GM23248 (cell line): ENCODE measurements at regions not wholly inside any gene's neighbourhood (a gene's known extent, or its start where the extent isn't known, plus 50 kb on each side); places are given as distances from the start of the nearest gene placed in this dataset.

Source experiments
- DNase-seq: peaks from one replicate; pipeline ENCODE4 v3.0.0-alpha.2; 2015
- H2AFZ ChIP-seq: fragments of 200-600 bp; sonication (generic); 2 replicates; pipeline ENCODE4 v1.6.1; 2016; ENCODE audit warnings: antibody characterized with exemption
- H3F3A ChIP-seq: fragments of 200-600 bp; sonication (generic); 2 replicates; pipeline ENCODE4 v1.6.1; 2016; ENCODE audit warnings: mild to moderate bottlenecking, antibody characterized with exemption, mixed run types; ENCODE audit not compliant: insufficient read depth
- H3K27ac ChIP-seq: fragments of 200-600 bp; sonication (generic); 2 replicates; pipeline ENCODE4 v1.5.1; 2016; ENCODE audit warnings: mild to moderate bottlenecking
- H3K27me3 ChIP-seq: fragments of 200-600 bp; sonication (generic); replicated peaks from 2 replicates; pipeline ENCODE4 v1.6.1; 2016; ENCODE audit warnings: mild to moderate bottlenecking; ENCODE audit not compliant: insufficient read depth
- H3K36me3 ChIP-seq: fragments of 200-600 bp; sonication (generic); 2 replicates; pipeline ENCODE4 v1.6.1; 2016; ENCODE audit warnings: low read depth, mild to moderate bottlenecking
- H3K4me1 ChIP-seq: fragments of 200-600 bp; sonication (generic); 2 replicates; pipeline ENCODE4 v1.6.1; 2016; ENCODE audit warnings: mild to moderate bottlenecking; ENCODE audit not compliant: insufficient read depth
- H3K4me2 ChIP-seq: fragments of 200-600 bp; sonication (generic); one replicate; pipeline ENCODE4 v1.6.1; 2016; ENCODE audit warnings: mild to moderate bottlenecking; ENCODE audit not compliant: unreplicated experiment
- H3K4me3 ChIP-seq: fragments of 200-600 bp; sonication (generic); 2 replicates; pipeline ENCODE4 v1.5.1; 2016; ENCODE audit warnings: mild to moderate bottlenecking
- H3K79me2 ChIP-seq: fragments of 200-600 bp; sonication (generic); 2 replicates; pipeline ENCODE4 v1.6.1; 2016; ENCODE audit warnings: mild to moderate bottlenecking; ENCODE audit not compliant: insufficient read depth
- H3K9ac ChIP-seq: fragments of 200-600 bp; sonication (generic); 2 replicates; pipeline ENCODE4 v1.6.1; 2016; ENCODE audit warnings: mild to moderate bottlenecking
- H3K9me2 ChIP-seq: fragments of 200-600 bp; sonication (generic); 2 replicates; pipeline ENCODE4 v1.6.1; 2016; ENCODE audit warnings: mixed run types, mild to moderate bottlenecking, moderate library complexity; ENCODE audit not compliant: insufficient read depth
- H3K9me3 ChIP-seq: fragments of 200-600 bp; sonication (generic); one replicate; pipeline ENCODE4 v1.6.1; 2017; ENCODE audit warnings: low read depth
- H4K20me1 ChIP-seq: fragments of 200-600 bp; sonication (generic); 2 replicates; pipeline ENCODE4 v1.6.0; 2016; ENCODE audit not compliant: insufficient read depth
- EZH2 ChIP-seq: fragments of 200-600 bp; sonication (generic); IDR thresholded peaks from 2 replicates; pipeline ENCODE4 v1.6.1; 2018; ENCODE audit warnings: antibody characterized with exemption, mild to moderate bottlenecking; ENCODE audit not compliant: insufficient read depth, poor library complexity, severe bottlenecking
- EZH2phosphoT487 ChIP-seq: fragments of 200-600 bp; sonication (generic); IDR thresholded peaks from 2 replicates; pipeline ENCODE4 v1.6.1; 2018; ENCODE audit warnings: antibody characterized with exemption, moderate library complexity, mild to moderate bottlenecking, low read depth; ENCODE audit not compliant: insufficient read depth
- WGBS, 2 experiments: methylation state at CpG; one replicate each; pipeline ENCODE4 v1.1.6; 2015 to 2017; ENCODE audit warnings: low lambda C conversion rate in 2 of 2, low coverage in 1 of 2; ENCODE audit errors: missing lambda C conversion rate in 2 of 2; 5-methylcytosine and 5-hydroxymethylcytosine counted together
- in situ Hi-C: fragments of 300-500 bp; cut with MboI; formaldehyde crosslinking; loops from 2 replicates; pipeline ENCODE4 v1.15.0; 2020

GRCh38 chr1:38266197-38266520 lies 219.6 kb upstream of the POU3F1 start:
- no peaks in the 10 kb centered on the region for H3K9me2 ChIP-seq
- 40 to 48% methylated on average over 5 of the region's 5 CpGs for WGBS, 2 experiments
- peaks cover 17% of the 10 kb centered on the region for H3K27me3 ChIP-seq
- no peaks in the 10 kb centered on the region for H3K36me3 ChIP-seq
- H3K79me2 ChIP-seq, result no peaks in the 10 kb centered on the region
- H3K4me2 ChIP-seq, result no peak overlapping the region
- no peak overlapping the region for H2AFZ ChIP-seq
- in situ Hi-C loops, result no loop called here
- H3K9ac ChIP-seq, result no peak overlapping the region
- H3K4me1 ChIP-seq, result no peaks in the 10 kb centered on the region
- DNase-seq, result no peak
- TF ChIP-seq EZH2, result no peak
- no peak for TF ChIP-seq EZH2phosphoT487
- no peak overlapping the region for H3K4me3 ChIP-seq
- H3K9me3 ChIP-seq, result no peaks in the 10 kb centered on the region
- no peak overlapping the region for H3K27ac ChIP-seq
- no peaks in the 10 kb centered on the region for H3F3A ChIP-seq
- H4K20me1 ChIP-seq, result no peaks in the 10 kb centered on the region

- H3K9me3 ChIP-seq, result no peaks in the 10 kb centered on the region
- TF ChIP-seq EZH2, result no peak
- TF ChIP-seq EZH2phosphoT487, result no peak
- DNase-seq, result no peak
- H3K4me3 ChIP-seq, result no peak overlapping the region
- H3K36me3 ChIP-seq, result no peaks in the 10 kb centered on the region
- no peaks in the 10 kb centered on the region for H4K20me1 ChIP-seq
- no peaks in the 10 kb centered on the region for H3K9me2 ChIP-seq
- WGBS, 2 experiments, result 28 to 34% methylated on average over 15 of the region's 15 CpGs
- H3K27ac ChIP-seq, result no peak overlapping the region
- no peak overlapping the region for H3K4me2 ChIP-seq
- H2AFZ ChIP-seq, result no peak overlapping the region
- no peaks in the 10 kb centered on the region for H3F3A ChIP-seq
- no peaks in the 10 kb centered on the region for H3K4me1 ChIP-seq
- H3K9ac ChIP-seq, result no peak overlapping the region
- H3K79me2 ChIP-seq, result no peaks in the 10 kb centered on the region
- H3K27me3 ChIP-seq, result peaks cover 17% of the 10 kb centered on the region
- in situ Hi-C loops, result no loop called here
Observed at GRCh38 chr1:38265293-38266196, 219.0 kb upstream of the POU3F1 start.

GRCh38 chr1:38263438-38263837 lies 216.8 kb upstream of the POU3F1 start:
- no peaks in the 10 kb centered on the region for H3K79me2 ChIP-seq
- 1 to 5% methylated on average over 4 of the region's 4 CpGs for WGBS, 2 experiments
- H3K4me3 ChIP-seq, result no peak overlapping the region
- no peak overlapping the region for H3K9ac ChIP-seq
- H3K4me1 ChIP-seq, result no peaks in the 10 kb centered on the region
- in situ Hi-C loops, result no loop called here
- no peaks in the 10 kb centered on the region for H4K20me1 ChIP-seq
- no peak for DNase-seq
- H3K27me3 ChIP-seq, result peaks cover 12% of the 10 kb centered on the region
- H3K27ac ChIP-seq, result no peak overlapping the region
- no peaks in the 10 kb centered on the region for H3K9me3 ChIP-seq
- no peaks in the 10 kb centered on the region for H3K9me2 ChIP-seq
- H3K4me2 ChIP-seq, result no peak overlapping the region
- no peaks in the 10 kb centered on the region for H3F3A ChIP-seq
- no peak overlapping the region for H2AFZ ChIP-seq
- no peaks in the 10 kb centered on the region for H3K36me3 ChIP-seq
- TF ChIP-seq EZH2phosphoT487 (no peak), EZH2 (no peak)

GRCh38 chr1:38261574-38261973 lies 215.0 kb upstream of the POU3F1 start:
- Histone ChIP-seq H3K4me2 (no peak overlapping the region), H4K20me1 (no peaks in the 10 kb centered on the region), H3K4me3 (no peak overlapping the region), H3K9me2 (no peaks in the 10 kb centered on the region), H3K27ac (no peak overlapping the region), H3K9ac (no peak overlapping the region), H3K79me2 (no peaks in the 10 kb centered on the region), H3K36me3 (no peaks in the 10 kb centered on the region), H3K27me3 (peaks cover 7% of the 10 kb centered on the region; the same call in 1 of the 2 replicates), H3K4me1 (no peaks in the 10 kb centered on the region), H2AFZ (no peak overlapping the region), H3F3A (no peaks in the 10 kb centered on the region), H3K9me3 (no peaks in the 10 kb centered on the region)
- 73 to 82% methylated on average over 4 of the region's 4 CpGs for WGBS, 2 experiments
- TF ChIP-seq EZH2phosphoT487, result no peak
- no peak for TF ChIP-seq EZH2
- in situ Hi-C loops, result no loop called here
- DNase-seq, result no peak
